IPS DF 4.7 (cell line): ENCODE measurements at regions not wholly inside any gene's neighbourhood (a gene's known extent, or its start where the extent isn't known, plus 50 kb on each side); places are given as distances from the start of the nearest gene placed in this dataset.
"Not testable (repeated sequence)": the region's sequence is repeated elsewhere in the genome, so short reads cannot be mapped to it uniquely, and the experiment has no call there.

Experiments used
- DNase-seq: peaks from one replicate; pipeline ENCODE4 v3.0.0-alpha.2; 2013; ENCODE audit warnings: low spot score; ENCODE audit errors: extremely low read depth

- no peak for DNase-seq
Observed at GRCh38 chr3:157858821-157859220, 247.4 kb downstream of the SHOX2 start.

- no peak for DNase-seq
Observed at GRCh38 chr3:157857440-157857839, 248.8 kb downstream of the SHOX2 start.

DNA sequence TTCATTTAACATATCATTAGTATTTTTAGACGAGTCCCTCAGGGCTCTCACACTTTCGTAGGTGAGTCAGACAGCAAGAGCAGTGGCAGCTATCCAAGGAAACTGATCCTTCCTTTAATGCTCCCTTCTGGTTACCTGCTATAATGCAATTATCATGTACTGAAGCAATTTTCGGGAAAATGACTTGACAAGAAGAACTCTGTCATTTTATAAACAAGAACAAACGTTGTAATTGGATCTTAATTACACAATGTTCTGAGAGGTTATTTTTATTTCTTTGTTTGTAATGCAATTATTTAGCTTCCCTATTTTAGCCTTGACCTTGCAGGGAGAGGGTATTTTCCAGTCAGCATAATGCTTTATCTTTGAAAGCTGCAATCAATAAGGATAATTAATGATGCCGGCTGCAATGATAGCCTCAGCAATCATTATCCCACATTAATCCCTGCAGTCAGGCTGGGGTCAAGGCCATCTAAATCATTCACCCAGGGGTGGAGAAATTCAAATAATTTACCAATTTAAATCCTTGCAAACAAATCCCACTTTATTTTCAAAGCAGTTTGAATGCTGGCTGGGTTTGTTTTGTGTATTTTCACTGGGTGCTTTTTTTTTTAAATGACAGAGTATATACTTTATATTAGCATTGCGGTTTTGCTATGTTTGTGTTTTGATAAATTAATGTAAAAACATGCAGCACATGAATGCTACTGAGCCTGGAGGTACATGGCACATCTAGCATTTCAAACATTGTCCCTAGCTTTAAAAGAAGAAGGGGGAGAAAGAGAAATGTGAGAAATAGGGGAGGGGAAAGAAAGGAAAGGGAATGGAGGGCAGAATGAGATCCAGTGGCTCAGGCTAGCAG is 249.9 kb downstream of the SHOX2 start:
- no peak for DNase-seq

DNA sequence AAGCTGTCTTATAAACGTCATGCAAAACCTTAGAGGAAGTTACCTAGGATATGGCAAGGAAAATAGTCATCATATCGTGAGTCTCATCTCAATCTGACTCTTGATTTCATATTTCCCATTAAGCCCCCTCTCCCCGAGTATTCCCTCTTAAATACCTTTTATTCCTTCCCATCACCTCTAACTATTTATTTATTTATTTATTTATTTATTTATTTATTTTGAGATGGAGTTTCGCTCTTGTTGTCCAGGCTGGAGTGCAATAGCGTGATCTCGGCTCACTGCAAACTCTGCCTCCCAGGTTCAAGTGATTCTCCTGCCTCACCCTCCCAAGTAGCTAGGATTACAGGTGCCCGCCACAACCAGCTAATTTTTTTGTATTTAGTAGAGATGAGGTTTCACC is 260.4 kb downstream of the SHOX2 start:
- DNase-seq, result not testable (repeated sequence)

DNA sequence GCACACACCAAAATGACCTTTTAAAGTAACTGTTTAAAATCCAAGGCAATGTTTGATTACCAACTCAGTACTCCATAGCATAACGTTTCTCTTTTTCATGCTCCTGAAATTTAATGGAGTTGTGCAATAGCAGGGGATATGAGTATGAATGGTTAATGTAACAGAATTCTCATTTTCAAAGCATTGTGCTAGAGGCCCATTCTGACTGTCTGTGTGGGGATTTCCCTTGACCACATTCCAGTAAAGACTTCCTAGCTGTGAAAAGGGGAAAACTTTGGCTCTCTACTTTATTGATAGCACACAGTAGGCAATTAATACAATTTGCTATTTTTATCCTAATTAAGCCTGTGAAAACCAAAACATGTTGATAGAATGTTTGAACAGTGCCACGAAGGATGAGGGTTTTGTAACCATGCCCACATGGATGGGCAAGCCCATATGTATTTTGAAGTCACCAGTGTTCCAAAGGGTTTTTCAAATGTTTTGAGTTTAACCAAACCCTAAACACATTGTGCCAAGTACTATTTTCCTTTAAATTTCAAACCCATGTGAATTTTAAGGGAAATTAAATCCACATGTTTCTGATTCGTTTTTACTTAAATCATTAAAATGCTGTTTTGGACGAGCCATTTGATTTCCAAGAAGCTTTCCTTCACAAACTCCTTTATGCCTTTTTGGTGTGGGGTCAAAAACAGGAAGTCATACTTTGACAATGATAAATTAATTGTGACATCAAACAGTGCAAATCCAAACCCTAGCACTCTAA is 261.2 kb downstream of the SHOX2 start:
- DNase-seq, result no peak

DNA sequence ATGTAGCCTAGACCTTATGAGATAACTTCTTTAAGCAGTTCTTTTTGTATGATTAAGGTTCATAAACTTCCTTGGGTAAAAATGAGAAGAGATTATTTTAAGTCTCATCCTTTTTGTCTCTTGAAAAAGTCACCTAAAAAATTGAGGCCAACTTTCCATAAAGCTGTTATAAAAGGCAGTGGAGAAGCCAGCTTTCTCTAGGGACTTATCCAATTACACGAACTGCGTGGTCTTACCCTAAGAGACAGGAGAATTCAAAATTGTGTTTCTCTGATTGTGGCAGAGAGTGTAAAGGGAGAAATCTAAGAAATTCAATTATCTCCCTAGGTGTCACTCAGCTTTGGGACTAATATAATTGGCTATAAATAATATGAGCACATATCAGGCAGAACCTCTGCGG is 262.0 kb downstream of the SHOX2 start:
- DNase-seq, result no peak

- no peak for DNase-seq
Observed at GRCh38 chr3:157841029-157841428, 265.2 kb downstream of the SHOX2 start.

DNA sequence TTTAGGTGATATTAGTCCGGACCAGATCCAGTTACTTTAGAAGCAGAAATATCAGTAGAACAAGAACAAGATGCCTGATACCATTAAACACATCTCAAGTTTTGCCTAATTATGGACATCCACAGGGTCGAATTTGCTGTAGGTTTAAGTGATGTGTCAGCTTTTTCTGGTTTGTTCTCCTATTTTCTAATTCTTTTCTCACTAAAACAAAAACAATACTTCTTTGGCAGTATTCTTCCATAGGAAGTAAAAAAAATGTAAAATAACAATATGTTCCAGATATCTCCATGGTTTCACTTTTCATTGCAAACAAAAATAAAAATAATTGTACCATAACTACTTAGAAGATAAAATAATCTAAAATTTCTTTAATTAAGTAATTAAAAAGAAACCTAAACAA is 265.7 kb downstream of the SHOX2 start:
- no peak for DNase-seq

- no peak for DNase-seq
Observed at GRCh38 chr3:157838457-157838856, 267.8 kb downstream of the SHOX2 start.

DNA sequence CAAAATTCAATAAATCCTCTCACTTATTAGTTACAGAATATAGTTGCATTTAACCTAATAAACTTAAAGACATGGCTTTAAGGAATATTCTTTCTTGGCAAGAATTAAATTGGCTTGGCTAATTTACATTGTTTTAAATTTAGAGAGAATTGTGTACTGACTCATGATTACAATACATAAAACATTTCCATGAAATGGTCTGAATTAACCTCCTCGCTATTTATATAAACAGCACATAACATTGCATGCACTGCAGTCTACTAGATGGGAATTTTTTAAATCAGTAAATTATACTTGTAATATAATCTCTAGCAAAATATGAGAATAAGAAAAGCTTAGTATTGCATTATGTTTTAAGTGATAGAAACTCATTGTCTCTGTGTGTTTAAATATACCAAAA is 268.9 kb downstream of the SHOX2 start:
- no peak for DNase-seq

DNA sequence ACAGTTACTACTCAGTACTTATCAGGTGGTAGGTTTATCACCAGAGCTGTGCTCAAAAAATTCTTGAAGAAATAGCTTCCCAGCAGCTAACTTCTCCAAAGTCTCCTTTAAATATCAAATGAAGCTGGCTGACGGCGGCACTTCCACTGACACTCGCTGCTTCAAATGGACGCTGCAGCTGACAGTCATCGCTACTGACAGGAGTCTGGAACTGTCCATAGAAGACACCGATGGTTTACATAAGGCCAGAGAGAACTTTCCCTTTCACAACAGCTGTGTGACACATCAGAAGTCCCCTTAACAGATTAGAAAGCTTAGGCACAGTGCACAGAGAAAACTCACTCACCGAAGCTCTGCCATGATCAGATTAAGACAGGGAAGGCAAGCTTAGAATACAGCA is 270.2 kb downstream of the SHOX2 start:
- DNase-seq, result no peak

DNA sequence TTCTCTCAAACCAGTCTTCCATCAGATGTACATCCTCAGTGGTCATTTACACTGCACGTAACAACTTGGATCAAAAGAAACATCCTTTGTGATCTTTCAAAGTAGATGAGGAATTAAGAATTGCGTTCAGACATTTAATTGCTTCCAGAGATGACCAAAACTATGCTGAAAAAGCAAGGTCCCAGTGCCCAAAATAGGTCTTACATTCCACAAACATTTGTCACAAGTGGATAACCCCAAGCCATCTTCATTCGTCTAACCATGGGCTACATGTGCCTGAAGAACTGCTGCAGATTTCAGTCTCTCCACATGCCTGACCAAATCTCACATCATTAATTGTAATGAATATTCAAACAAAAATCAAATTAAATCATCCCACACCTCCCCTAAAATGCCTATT is 273.6 kb downstream of the SHOX2 start:
- DNase-seq, result no peak

- no peak for DNase-seq
Observed at GRCh38 chr3:157830556-157831236, 275.5 kb downstream of the SHOX2 start.

- DNase-seq, result no peak
Observed at GRCh38 chr3:157829786-157830185, 276.4 kb downstream of the SHOX2 start.

GRCh38 chr3:157824281-157824680 is 281.9 kb downstream of the SHOX2 start:
- DNase-seq, result no peak

GRCh38 chr3:157823050-157823449 is 283.2 kb downstream of the SHOX2 start:
- DNase-seq, result no peak

- DNase-seq, result no peak
Observed at GRCh38 chr3:157820157-157820517, 286.1 kb downstream of the SHOX2 start.

DNA sequence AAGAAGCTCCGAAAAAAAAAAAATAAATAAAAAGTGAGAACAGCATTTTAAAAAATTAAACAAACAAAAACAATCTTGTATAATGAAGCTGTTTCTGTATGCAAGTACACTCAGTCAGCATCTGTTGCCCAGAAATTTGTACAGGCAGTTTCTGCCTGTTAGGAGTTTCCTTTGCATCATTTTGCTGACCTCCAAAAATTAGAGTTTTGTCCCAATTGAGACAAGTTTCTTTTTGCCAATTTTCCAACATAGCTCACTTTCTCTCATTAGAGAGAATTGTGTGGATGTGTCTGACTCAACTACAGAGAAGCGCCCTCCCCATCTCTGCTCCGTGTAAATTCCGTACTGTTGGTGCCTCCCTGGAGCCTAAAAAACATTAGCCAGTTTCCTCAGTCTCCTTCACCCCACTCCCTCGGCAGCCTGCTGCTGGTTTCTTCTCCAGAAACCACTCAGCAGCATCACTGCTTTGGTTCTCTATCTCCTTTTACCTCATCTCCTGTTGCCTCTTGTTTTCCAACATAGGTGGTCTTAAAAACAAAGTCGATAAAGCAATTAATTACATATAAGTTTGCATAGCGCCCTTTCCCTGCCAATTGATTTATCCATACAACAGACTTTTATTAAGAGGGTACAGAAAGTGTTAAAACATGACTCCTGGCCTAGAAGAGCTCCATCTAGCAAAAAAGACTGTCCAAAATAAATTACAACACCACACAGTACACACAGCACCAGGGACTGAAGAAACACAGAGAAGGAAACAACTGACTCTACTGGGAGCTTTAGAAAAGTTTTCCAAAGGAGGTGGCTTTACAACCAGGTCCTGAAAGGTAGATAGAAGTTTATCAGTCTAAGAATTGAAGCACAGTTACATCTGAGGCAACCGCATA is 286.7 kb downstream of the SHOX2 start:
- no peak for DNase-seq

DNA sequence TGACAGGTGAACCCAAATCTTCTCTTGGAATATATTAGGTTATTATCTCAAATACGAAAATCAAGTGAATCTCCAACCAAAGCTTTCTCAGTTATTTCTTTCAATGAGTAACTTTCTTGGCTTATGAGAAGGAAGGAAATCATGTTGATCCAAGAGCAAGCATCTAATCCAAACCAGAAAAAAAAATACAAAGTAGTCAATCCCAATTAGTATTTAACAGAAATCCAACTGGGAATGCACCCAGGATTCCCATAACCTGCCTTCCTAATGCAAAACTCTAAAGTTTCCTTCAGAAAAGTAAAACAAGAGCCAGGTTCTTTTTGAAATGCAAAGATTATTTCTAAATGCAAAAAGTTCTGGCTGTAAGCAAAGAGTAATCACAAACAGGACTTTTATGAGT is 289.3 kb downstream of the SHOX2 start:
- DNase-seq, result no peak

DNA sequence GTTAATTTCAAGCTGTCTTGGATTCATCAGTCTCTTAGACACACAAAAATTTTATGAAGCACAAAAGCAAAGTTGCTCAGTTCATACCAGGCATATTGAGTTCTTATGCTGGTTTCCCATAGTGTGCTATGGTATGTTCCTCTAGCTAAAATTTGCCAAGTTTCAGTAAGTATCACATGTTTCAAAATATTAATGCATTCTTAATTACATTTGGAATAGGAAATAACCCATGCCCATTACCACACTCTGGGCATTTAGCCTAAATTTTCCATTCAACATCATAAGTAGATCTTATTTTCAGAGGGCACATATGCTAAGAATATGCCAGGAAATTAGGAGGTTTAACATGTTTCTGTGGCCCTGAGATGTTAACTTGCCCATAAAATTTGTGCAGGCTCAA is 289.9 kb downstream of the SHOX2 start:
- DNase-seq, result no peak

DNA sequence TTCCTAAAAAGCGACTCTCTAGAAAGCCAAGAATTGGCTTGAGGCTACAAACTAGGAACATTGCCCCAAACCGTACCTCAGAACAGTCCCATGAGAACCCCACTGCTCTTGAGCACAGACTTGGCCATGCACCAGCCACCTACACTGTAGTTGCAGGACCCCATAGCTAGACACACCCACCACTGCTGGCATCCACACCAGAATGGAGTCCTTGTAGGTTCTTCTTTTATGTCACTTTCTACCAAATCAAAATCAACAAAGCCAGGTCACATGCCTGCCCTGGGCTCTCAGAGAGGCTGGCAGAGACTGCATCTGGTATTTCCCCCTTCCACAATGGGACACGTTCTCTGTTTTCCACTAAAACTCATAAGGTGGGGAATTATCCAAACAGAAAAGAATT is 290.5 kb downstream of the SHOX2 start:
- DNase-seq, result no peak
